ENCODE measurements at regions not wholly inside any gene's neighbourhood (a gene's known extent, or its start where the extent isn't known, plus 50 kb on each side); places are given as distances from the start of the nearest gene placed in this dataset.

- TF ChIP-seq CTCF (IDR thresholded peaks at IDR 0.05; ENCODE audit: poor library complexity, severe bottlenecking), result no peak
- no peak for TF ChIP-seq TAF1 (IDR thresholded peaks at IDR 0.05; ENCODE audit: low read depth)
- TF ChIP-seq EZH2 (IDR thresholded peaks at IDR 0.05; ENCODE audit: borderline replicate concordance, insufficient read depth, low read length, poor library complexity, severe bottlenecking), result no peak
Observed at GRCh38 chr11:128061281-128061871, 526.0 kb downstream of the ETS1 start.
